Mesenchymal stem cell (in vitro differentiated cells and primary cell): ENCODE measurements at regions not wholly inside any gene's neighbourhood (a gene's known extent, or its start where the extent isn't known, plus 50 kb on each side); places are given as distances from the start of the nearest gene placed in this dataset.

Experiments used
- DNase-seq: peaks from one replicate; pipeline ENCODE4 v3.0.0-alpha.2; 2013
- H2AFZ ChIP-seq: one replicate; pipeline ENCODE4 v1.6.1; 2013; ENCODE audit warnings: low read depth, mild to moderate bottlenecking, control low read depth, inconsistent platforms, low read length, moderate library complexity
- H2AK5ac ChIP-seq: 2 replicates; pipeline ENCODE4 v1.6.1; 2013; ENCODE audit warnings: low read length, moderate library complexity, mild to moderate bottlenecking, inconsistent platforms; ENCODE audit not compliant: severe bottlenecking
- H2BK120ac ChIP-seq: one replicate; pipeline ENCODE4 v1.6.1; 2013; ENCODE audit warnings: low read depth, mild to moderate bottlenecking, inconsistent platforms, low read length, moderate library complexity
- H2BK12ac ChIP-seq, 2 experiments: one replicate each; pipeline ENCODE4 v1.6.1; 2013; ENCODE audit warnings: inconsistent platforms in 2 of 2, low read length in 2 of 2, mild to moderate bottlenecking in 2 of 2, moderate library complexity in 2 of 2, control low read depth in 1 of 2
- H2BK15ac ChIP-seq: one replicate; pipeline ENCODE4 v1.6.1; 2013; ENCODE audit warnings: mild to moderate bottlenecking, low read depth, inconsistent platforms; ENCODE audit not compliant: poor library complexity, severe bottlenecking
- H2BK5ac ChIP-seq: 2 replicates; pipeline ENCODE4 v1.6.1; 2013; ENCODE audit warnings: low read depth, mild to moderate bottlenecking, low read length, control low read depth, inconsistent platforms; ENCODE audit not compliant: poor library complexity, severe bottlenecking
- H3K14ac ChIP-seq, 2 experiments: one replicate each; pipeline ENCODE4 v1.6.1; 2013; ENCODE audit warnings: inconsistent platforms in 2 of 2, low read length in 2 of 2, control low read depth in 1 of 2, mild to moderate bottlenecking in 1 of 2, moderate library complexity in 1 of 2
- H3K18ac ChIP-seq, 2 experiments: one replicate each; pipeline ENCODE4 v1.6.1; 2013; ENCODE audit warnings: inconsistent platforms in 2 of 2, low read length in 2 of 2, control low read depth in 1 of 2, low read depth in 1 of 2, mild to moderate bottlenecking in 1 of 2
- H3K23ac ChIP-seq, 2 experiments: one replicate each; pipeline ENCODE4 v1.6.1; 2013; ENCODE audit warnings: inconsistent platforms in 2 of 2, low read length in 2 of 2, mild to moderate bottlenecking in 2 of 2, moderate library complexity in 2 of 2, control low read depth in 1 of 2
- H3K27ac ChIP-seq: 2 replicates; pipeline ENCODE4 v1.5.1; 2013; ENCODE audit warnings: mild to moderate bottlenecking, moderate library complexity, low read length, control low read depth, inconsistent platforms; ENCODE audit not compliant: poor library complexity, severe bottlenecking
- H3K27me3 ChIP-seq, 2 experiments: 2 replicates each; pipeline versions ENCODE4 v1.6.1 to v1.7.0; 2013; ENCODE audit warnings: low read length in 2 of 2, mild to moderate bottlenecking in 2 of 2, moderate library complexity in 2 of 2, control low read depth in 1 of 2, inconsistent platforms in 1 of 2; ENCODE audit not compliant: control insufficient read depth in 1 of 2, insufficient read depth in 1 of 2
- H3K36me3 ChIP-seq, 2 experiments: 2 replicates each; pipeline versions ENCODE4 v1.6.1 to v1.7.0; 2013; ENCODE audit warnings: low read length in 2 of 2, control low read depth in 1 of 2, inconsistent platforms in 1 of 2, low read depth in 1 of 2, mild to moderate bottlenecking in 1 of 2; ENCODE audit not compliant: insufficient read depth in 2 of 2, control insufficient read depth in 1 of 2
- H3K4ac ChIP-seq, 2 experiments: one replicate each; pipeline ENCODE4 v1.6.1; 2013; ENCODE audit warnings: inconsistent platforms in 2 of 2, low read length in 2 of 2, mild to moderate bottlenecking in 2 of 2, moderate library complexity in 2 of 2, control low read depth in 1 of 2, low read depth in 1 of 2
- H3K4me1 ChIP-seq: 2 replicates; pipeline ENCODE4 v1.6.1; 2013; ENCODE audit warnings: low read depth, low read length, control low read depth; ENCODE audit not compliant: control insufficient read depth, insufficient read depth
- H3K4me2 ChIP-seq: 2 replicates; pipeline ENCODE4 v1.6.1; 2013; ENCODE audit warnings: low read length, mild to moderate bottlenecking, inconsistent platforms; ENCODE audit not compliant: poor library complexity, severe bottlenecking
- H3K4me3 ChIP-seq, 2 experiments: 2 replicates each; pipeline versions ENCODE4 v1.5.1 to v1.7.0; 2013; ENCODE audit warnings: low read length in 2 of 2, mild to moderate bottlenecking in 2 of 2, control low read depth in 1 of 2, low read depth in 1 of 2; ENCODE audit not compliant: insufficient read depth in 1 of 2
- H3K79me1 ChIP-seq: replicated peaks from 2 replicates; pipeline ENCODE4 v1.6.1; 2013; ENCODE audit warnings: mild to moderate bottlenecking, control low read depth, low read length, inconsistent platforms; ENCODE audit not compliant: poor library complexity, severe bottlenecking
- H3K9ac ChIP-seq: 2 replicates; pipeline ENCODE4 v1.7.0; 2013; ENCODE audit warnings: mild to moderate bottlenecking, low read length, moderate library complexity
- H3K9me3 ChIP-seq: 2 replicates; pipeline ENCODE4 v1.7.0; 2013; ENCODE audit warnings: mild to moderate bottlenecking, low read length; ENCODE audit not compliant: control insufficient read depth
- H4K8ac ChIP-seq: one replicate; pipeline ENCODE4 v1.6.1; 2013; ENCODE audit warnings: inconsistent platforms, mild to moderate bottlenecking, low read length, moderate library complexity
- H4K91ac ChIP-seq: one replicate; pipeline ENCODE4 v1.6.1; 2013; ENCODE audit warnings: mild to moderate bottlenecking, low read length, inconsistent platforms
- WGBS: methylation state at CpG from one replicate; pipeline ENCODE4 v1.1.7; 2013; ENCODE audit warnings: mixed read lengths; 5-methylcytosine and 5-hydroxymethylcytosine counted together

DNA sequence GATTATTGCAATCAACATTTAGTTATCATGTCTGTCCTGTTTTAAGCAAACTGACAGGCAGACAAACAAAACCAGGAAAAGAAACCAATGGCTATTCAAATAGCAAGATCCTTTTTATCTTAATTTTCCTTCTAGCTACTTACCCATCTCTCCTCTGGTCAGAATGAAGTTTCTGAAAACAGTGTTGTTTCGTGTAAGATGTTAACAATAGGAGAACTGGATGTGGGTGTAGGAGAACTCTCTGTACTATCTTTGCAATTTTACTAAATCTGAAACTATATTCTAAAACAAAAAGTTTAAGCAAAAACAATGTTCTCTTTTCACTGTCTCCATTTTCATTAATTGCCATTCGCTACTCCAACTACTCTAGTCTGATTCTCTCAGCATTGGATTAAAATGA is 726.4 kb downstream of the ZNF385D start:
- Histone ChIP-seq H3K27ac (no peak overlapping the region), H3K4me1 (no peaks in the 10 kb centered on the region), H2BK120ac (no peak overlapping the region), H2AFZ (no peak overlapping the region), H3K18ac (no peak overlapping the region), H3K79me1 (no peaks in the 10 kb centered on the region), H2BK5ac (no peak overlapping the region), H4K91ac (no peak overlapping the region), H3K4me3 (no peak overlapping the region), H4K8ac (no peak overlapping the region), H3K23ac (no peak overlapping the region), H3K27me3 (no peaks in the 10 kb centered on the region), H2BK12ac (no peak overlapping the region), H3K36me3 (no peaks in the 10 kb centered on the region), H3K4me2 (no peak overlapping the region), H3K4ac (no peak overlapping the region), H3K9me3 (no peaks in the 10 kb centered on the region), H2BK15ac (no peak overlapping the region), H3K14ac (no peak overlapping the region), H2AK5ac (no peak overlapping the region), H3K9ac (no peak overlapping the region)
- DNase-seq, result no peak
- 96% methylated on average over 1 of the region's 2 CpGs for WGBS

DNA sequence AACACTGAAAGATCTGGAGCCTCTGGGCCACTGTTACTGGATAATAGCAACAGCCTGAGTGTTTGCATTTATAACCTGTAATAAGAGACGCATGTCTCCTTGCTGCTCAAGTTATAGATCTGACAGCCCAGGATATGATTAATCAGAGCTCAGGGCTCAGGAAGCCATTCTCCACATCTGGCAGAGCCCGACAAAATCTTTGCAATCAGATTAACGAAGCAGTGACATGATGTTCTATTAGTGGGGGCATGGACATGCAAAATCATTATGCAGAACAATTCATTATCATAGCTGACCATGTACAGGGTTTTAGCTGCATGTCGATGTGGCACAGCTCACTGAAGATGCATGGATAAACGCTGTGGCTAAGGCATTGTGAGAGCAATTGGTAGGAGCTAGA is 730.3 kb downstream of the ZNF385D start:
- Histone ChIP-seq H3K27me3 (no peaks in the 10 kb centered on the region), H3K4me3 (no peak overlapping the region), H4K8ac (no peak overlapping the region), H3K4me2 (no peak overlapping the region), H3K18ac (no peak overlapping the region), H2AK5ac (no peak overlapping the region), H2BK15ac (no peak overlapping the region), H3K36me3 (no peaks in the 10 kb centered on the region), H2BK120ac (no peak overlapping the region), H3K27ac (no peak overlapping the region), H2BK12ac (no peak overlapping the region), H3K14ac (no peak overlapping the region), H3K4ac (no peak overlapping the region), H4K91ac (no peak overlapping the region), H2AFZ (no peak overlapping the region), H3K4me1 (no peaks in the 10 kb centered on the region), H3K9ac (no peak overlapping the region), H3K79me1 (no peaks in the 10 kb centered on the region), H3K23ac (no peak overlapping the region), H2BK5ac (no peak overlapping the region), H3K9me3 (no peaks in the 10 kb centered on the region)
- WGBS, result 70% methylated on average over 5 of the region's 5 CpGs
- DNase-seq, result no peak

DNA sequence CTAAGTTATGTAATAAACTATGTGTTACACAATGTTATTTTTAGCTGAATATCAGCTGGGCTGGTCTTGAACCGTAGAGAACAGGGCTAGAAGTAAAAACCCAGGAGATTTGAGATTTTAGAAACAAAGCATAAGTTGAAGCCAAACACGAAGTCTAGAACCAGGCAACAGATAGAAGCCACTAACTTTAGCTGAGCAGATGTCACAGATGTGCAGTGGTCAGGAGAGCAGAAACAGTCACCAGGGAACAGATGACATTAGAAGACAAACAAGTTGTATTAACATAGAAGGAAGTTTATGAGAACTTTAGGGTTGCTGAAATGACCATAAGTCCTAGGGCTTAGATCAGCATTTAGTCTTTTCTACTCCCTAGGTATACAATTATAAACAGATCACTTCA is 731.0 kb downstream of the ZNF385D start:
- H3K27ac ChIP-seq, result no peak overlapping the region
- no peaks in the 10 kb centered on the region for H3K36me3 ChIP-seq
- H3K4me1 ChIP-seq, result no peaks in the 10 kb centered on the region
- no peak overlapping the region for H3K9ac ChIP-seq
- H3K4me2 ChIP-seq, result no peak overlapping the region
- H2BK5ac ChIP-seq, result no peak overlapping the region
- H3K18ac ChIP-seq, result no peak overlapping the region
- no peak overlapping the region for H3K14ac ChIP-seq
- no peak overlapping the region for H2AFZ ChIP-seq
- H3K4ac ChIP-seq, result no peak overlapping the region
- H2BK15ac ChIP-seq, result no peak overlapping the region
- no peak overlapping the region for H2BK120ac ChIP-seq
- no peak overlapping the region for H2AK5ac ChIP-seq
- H2BK12ac ChIP-seq, result no peak overlapping the region
- no peak overlapping the region for H3K23ac ChIP-seq
- H3K4me3 ChIP-seq, result no peak overlapping the region
- no peaks in the 10 kb centered on the region for H3K79me1 ChIP-seq
- no peaks in the 10 kb centered on the region for H3K9me3 ChIP-seq
- WGBS, result 59% methylated on average over 2 of the region's 2 CpGs
- no peak for DNase-seq
- no peaks in the 10 kb centered on the region for H3K27me3 ChIP-seq
- H4K91ac ChIP-seq, result no peak overlapping the region
- no peak overlapping the region for H4K8ac ChIP-seq

DNA sequence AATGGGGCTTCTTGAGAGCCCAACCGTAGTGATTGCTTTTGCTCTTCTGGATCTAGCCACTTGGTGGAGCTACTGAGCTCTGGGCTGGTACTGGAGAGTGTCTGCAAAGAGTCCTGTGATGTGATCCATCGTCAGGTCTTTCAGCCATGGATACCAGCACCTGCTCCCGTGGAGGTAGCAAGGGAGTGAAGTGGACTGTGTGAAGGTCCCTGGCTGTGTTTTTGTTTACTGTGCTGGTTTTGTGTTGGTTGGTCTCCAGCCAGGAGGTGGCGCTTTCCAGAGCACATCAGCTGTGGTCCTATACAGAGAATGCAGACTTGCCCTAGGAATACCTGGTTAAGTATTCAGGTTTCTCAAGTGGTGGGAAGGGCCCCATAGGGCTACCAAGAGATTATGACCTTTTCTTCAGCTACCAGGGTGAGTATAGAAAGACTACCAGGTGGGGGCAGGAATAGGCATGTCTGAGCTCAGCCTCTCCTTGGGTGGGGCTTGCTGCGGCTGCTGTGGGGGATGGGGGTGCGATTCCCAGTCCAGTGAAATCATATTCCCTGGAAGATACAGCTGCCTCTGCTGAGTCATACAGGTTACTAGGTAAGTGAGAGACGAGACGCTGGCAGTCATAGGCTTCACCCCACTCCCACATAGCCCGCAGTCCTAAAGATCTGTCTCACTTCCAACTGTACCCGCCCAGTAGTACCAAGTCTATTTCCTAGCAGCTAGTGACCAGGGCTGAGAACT is 733.7 kb downstream of the ZNF385D start:
- peaks cover 3% of the 10 kb centered on the region for H3K9me3 ChIP-seq
- H3K18ac ChIP-seq, result no peak overlapping the region
- H3K4ac ChIP-seq, result no peak overlapping the region
- no peaks in the 10 kb centered on the region for H3K79me1 ChIP-seq
- DNase-seq, result no peak
- no peak overlapping the region for H3K9ac ChIP-seq
- no peak overlapping the region for H2BK12ac ChIP-seq
- no peaks in the 10 kb centered on the region for H3K4me1 ChIP-seq
- H4K8ac ChIP-seq, result no peak overlapping the region
- no peaks in the 10 kb centered on the region for H3K27me3 ChIP-seq
- H3K23ac ChIP-seq, result no peak overlapping the region
- no peak overlapping the region for H2BK120ac ChIP-seq
- no peak overlapping the region for H3K4me2 ChIP-seq
- no peak overlapping the region for H2BK15ac ChIP-seq
- WGBS, result 89% methylated on average over 10 of the region's 10 CpGs
- H3K27ac ChIP-seq, result no peak overlapping the region
- no peak overlapping the region for H2BK5ac ChIP-seq
- H2AK5ac ChIP-seq, result no peak overlapping the region
- no peaks in the 10 kb centered on the region for H3K36me3 ChIP-seq
- H3K4me3 ChIP-seq, result no peak overlapping the region
- no peak overlapping the region for H2AFZ ChIP-seq
- H3K14ac ChIP-seq, result no peak overlapping the region
- no peak overlapping the region for H4K91ac ChIP-seq
